Effector memory CD8-positive, alpha-beta T cell (primary cell): ENCODE measurements at regions not wholly inside any gene's neighbourhood (a gene's known extent, or its start where the extent isn't known, plus 50 kb on each side); places are given as distances from the start of the nearest gene placed in this dataset.
"Not testable (repeated sequence)": the region's sequence is repeated elsewhere in the genome, so short reads cannot be mapped to it uniquely, and the experiment has no call there.

ENCODE experiments used
- ATAC-seq: fragments of 150-1000 bp; cut with Tn5 transposase; replicated peaks from 2 replicates; pipeline ENCODE4 v1.10.0; 2021; ENCODE audit warnings: mild to moderate bottlenecking, moderate library complexity
- DNase-seq, 3 experiments: peaks; one replicate each; pipeline ENCODE4 v3.0.0; 2021
- H3K27ac Mint-ChIP-seq, 2 donors: one replicate each; pipeline ENCODE4 v1.8.0; 2022; ENCODE audit warnings: mild to moderate bottlenecking in 2 of 2, mixed read lengths in 2 of 2, moderate library complexity in 2 of 2
- H3K27me3 Mint-ChIP-seq, 2 donors: one replicate each; pipeline ENCODE4 v1.8.0; 2022; ENCODE audit warnings: mixed read lengths in 2 of 2
- H3K36me3 Mint-ChIP-seq: one replicate; pipeline ENCODE4 v1.8.0; 2022; ENCODE audit warnings: mild to moderate bottlenecking, moderate library complexity, mixed read lengths; ENCODE audit not compliant: insufficient read depth
- H3K4me1 Mint-ChIP-seq, 2 donors: one replicate each; pipeline ENCODE4 v1.8.0; 2022; ENCODE audit warnings: low read depth in 2 of 2, mixed read lengths in 2 of 2
- H3K4me3 Mint-ChIP-seq, 2 donors: one replicate each; pipeline ENCODE4 v1.8.0; 2022; ENCODE audit warnings: mild to moderate bottlenecking in 2 of 2, mixed read lengths in 2 of 2, moderate library complexity in 2 of 2
- H3K9me3 Mint-ChIP-seq, 2 donors: one replicate each; pipeline ENCODE4 v1.8.0; 2022; ENCODE audit warnings: mixed read lengths in 2 of 2

DNA sequence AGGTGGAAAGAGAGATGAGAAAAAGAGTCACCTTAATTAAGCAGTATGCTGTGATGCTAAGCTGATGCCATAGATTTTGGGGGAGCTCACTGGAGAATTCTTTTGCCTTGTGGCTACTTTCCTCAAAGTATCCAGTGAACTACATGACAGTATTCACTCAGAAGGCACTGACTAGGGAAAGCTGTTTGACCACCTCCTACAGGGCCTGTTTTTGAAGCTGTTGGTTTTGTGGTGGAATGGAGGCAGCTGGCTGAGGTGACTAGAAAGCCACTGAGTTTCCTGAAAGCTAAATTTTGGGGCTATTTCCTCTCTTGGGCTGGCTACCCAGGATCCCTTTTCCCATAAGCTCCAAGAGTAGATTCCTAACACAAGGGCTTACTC lies 124.8 kb upstream of the EOLA2 start:
- DNase-seq (no peak), ATAC-seq (no peak)
- Mint-ChIP-seq H3K4me3 (no peak overlapping the region), H3K9me3 (no peaks in the 10 kb centered on the region), H3K4me1 (peaks cover 0 to 3% of the 10 kb centered on the region in 2 donors), H3K27me3 (peaks cover 0 to 9% of the 10 kb centered on the region in 2 donors), H3K27ac (no peak overlapping the region), H3K36me3 (no peaks in the 10 kb centered on the region)

DNA sequence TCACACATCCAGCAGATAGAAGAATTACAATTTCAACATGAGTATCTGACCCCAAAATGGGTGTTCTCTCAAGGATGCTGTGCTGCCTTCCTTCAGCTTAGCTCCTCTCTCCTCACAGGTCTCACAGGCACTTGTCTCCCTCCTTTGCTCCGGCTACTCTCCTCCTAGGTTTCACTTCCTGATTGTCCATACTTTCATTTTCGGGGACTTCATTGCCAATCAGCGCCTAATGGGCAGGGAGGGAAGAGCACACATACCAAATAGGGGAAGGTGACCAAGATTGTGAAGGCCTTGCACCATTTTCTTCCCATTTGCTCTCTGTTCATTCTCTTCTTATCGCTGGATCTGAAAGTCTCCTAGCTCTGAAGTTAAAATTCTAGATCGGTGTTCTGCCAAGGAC lies 125.4 kb upstream of the EOLA2 start:
- peaks cover 0 to 3% of the 10 kb centered on the region in 2 donors for H3K4me1 Mint-ChIP-seq
- peak overlapping the region in 1 of 2 donors; percentile 17 for H3K27ac Mint-ChIP-seq
- DNase-seq = no peak
- no peaks in the 10 kb centered on the region for H3K36me3 Mint-ChIP-seq
- H3K27me3 Mint-ChIP-seq = peaks cover 0 to 9% of the 10 kb centered on the region in 2 donors
- no peak for ATAC-seq
- no peak overlapping the region for H3K4me3 Mint-ChIP-seq
- H3K9me3 Mint-ChIP-seq = no peaks in the 10 kb centered on the region

- Mint-ChIP-seq H3K27me3 (peaks cover 9 to 11% of the 10 kb centered on the region in 2 donors), H3K4me1 (no peaks in the 10 kb centered on the region), H3K9me3 (no peaks in the 10 kb centered on the region), H3K27ac (no peak overlapping the region), H3K36me3 (no peaks in the 10 kb centered on the region), H3K4me3 (no peak overlapping the region)
- no peak for ATAC-seq
- DNase-seq = no peak
These were observed 135.9 kb upstream of the EOLA2 start for GRCh38 chrX:150074175-150074574.

- DNase-seq = no peak
- no peaks in the 10 kb centered on the region for H3K9me3 Mint-ChIP-seq
- ATAC-seq = no peak
- H3K4me3 Mint-ChIP-seq = no peak overlapping the region
- no peaks in the 10 kb centered on the region for H3K27me3 Mint-ChIP-seq
- no peak overlapping the region for H3K27ac Mint-ChIP-seq
- H3K36me3 Mint-ChIP-seq = no peaks in the 10 kb centered on the region
- H3K4me1 Mint-ChIP-seq = no peaks in the 10 kb centered on the region
These were observed 142.2 kb upstream of the EOLA2 start for GRCh38 chrX:150080497-150080896.

- H3K4me3 Mint-ChIP-seq = no peak overlapping the region
- no peaks in the 10 kb centered on the region for H3K36me3 Mint-ChIP-seq
- ATAC-seq (no peak), DNase-seq (no peak)
- no peaks in the 10 kb centered on the region for H3K27me3 Mint-ChIP-seq
- no peak overlapping the region for H3K27ac Mint-ChIP-seq
- H3K9me3 Mint-ChIP-seq = no peaks in the 10 kb centered on the region
- no peaks in the 10 kb centered on the region for H3K4me1 Mint-ChIP-seq
These were observed 142.8 kb upstream of the EOLA2 start for GRCh38 chrX:150081076-150081475.

DNA sequence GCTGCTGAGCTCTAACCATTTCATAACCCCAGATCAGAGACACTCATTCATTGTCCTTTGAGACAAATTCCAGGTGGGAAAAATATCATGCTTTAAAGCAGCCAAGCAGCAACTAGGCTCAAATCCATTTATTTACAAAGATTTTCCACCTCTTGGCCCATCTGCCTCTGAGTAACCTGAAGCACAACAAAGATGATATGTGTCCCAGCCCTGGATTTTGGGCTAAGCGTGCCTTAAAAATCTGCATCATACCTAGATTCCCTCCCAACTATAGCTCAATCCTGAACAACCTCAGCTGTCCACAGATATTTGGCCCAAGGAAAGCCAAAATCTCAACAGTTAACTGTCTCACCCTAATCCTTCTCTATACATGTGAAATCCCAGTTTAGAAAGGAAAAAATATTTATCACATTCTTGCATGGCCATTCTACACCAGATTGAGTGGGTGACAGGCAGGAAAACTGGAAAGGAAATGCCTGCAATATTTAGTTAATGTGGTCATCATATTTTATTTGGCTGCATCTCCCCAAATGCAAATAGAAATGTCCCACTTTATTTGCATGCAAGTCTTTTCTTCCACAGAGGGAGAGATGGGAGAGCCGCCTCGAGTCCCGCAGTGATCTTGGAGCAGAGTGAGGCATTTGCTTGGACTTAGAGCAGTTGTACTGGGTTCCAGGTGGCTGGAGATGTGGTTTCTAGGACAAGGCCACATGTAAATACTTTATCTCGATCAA lies 146.4 kb upstream of the EOLA2 start:
- Mint-ChIP-seq H3K9me3 (no peaks in the 10 kb centered on the region), H3K4me1 (no peaks in the 10 kb centered on the region), H3K36me3 (no peaks in the 10 kb centered on the region), H3K27me3 (no peaks in the 10 kb centered on the region), H3K27ac (no peak overlapping the region), H3K4me3 (no peak overlapping the region)
- no peak for ATAC-seq
- DNase-seq = no peak

GRCh38 chrX:150085881-150086280 lies 147.6 kb upstream of the EOLA2 start:
- no peak for DNase-seq
- no peak for ATAC-seq

GRCh38 chrX:150086371-150086770 lies 148.1 kb upstream of the EOLA2 start:
- Mint-ChIP-seq H3K4me1 (no peaks in the 10 kb centered on the region), H3K4me3 (no peak overlapping the region), H3K27me3 (no peaks in the 10 kb centered on the region), H3K36me3 (no peaks in the 10 kb centered on the region), H3K27ac (no peak overlapping the region), H3K9me3 (no peaks in the 10 kb centered on the region)
- no peak for ATAC-seq
- DNase-seq = no peak

More at GRCh38 chrX:150085881-150086280, 147.6 kb upstream of the EOLA2 start:
- Mint-ChIP-seq H3K4me1 (no peaks in the 10 kb centered on the region), H3K4me3 (no peak overlapping the region), H3K27ac (no peak overlapping the region), H3K36me3 (no peaks in the 10 kb centered on the region), H3K9me3 (no peaks in the 10 kb centered on the region), H3K27me3 (no peaks in the 10 kb centered on the region)

GRCh38 chrX:150087612-150088011 lies 149.3 kb upstream of the EOLA2 start:
- Mint-ChIP-seq H3K27me3 (peaks cover 0 to 7% of the 10 kb centered on the region in 2 donors), H3K27ac (no peak overlapping the region), H3K4me3 (no peak overlapping the region), H3K36me3 (no peaks in the 10 kb centered on the region), H3K9me3 (no peaks in the 10 kb centered on the region), H3K4me1 (no peaks in the 10 kb centered on the region)
- ATAC-seq (no peak), DNase-seq (no peak)

- DNase-seq (no peak), ATAC-seq (no peak)
- Mint-ChIP-seq H3K27ac (no peak overlapping the region), H3K4me1 (no peaks in the 10 kb centered on the region), H3K36me3 (no peaks in the 10 kb centered on the region), H3K9me3 (no peaks in the 10 kb centered on the region), H3K27me3 (peaks cover 0 to 8% of the 10 kb centered on the region in 2 donors), H3K4me3 (no peak overlapping the region)
These were observed 149.8 kb upstream of the EOLA2 start for GRCh38 chrX:150088042-150088441.

- H3K27me3 Mint-ChIP-seq = peaks cover 0 to 8% of the 10 kb centered on the region in 2 donors
- no peak overlapping the region for H3K27ac Mint-ChIP-seq
- DNase-seq = no peak
- no peak for ATAC-seq
- H3K36me3 Mint-ChIP-seq = no peaks in the 10 kb centered on the region
- H3K4me3 Mint-ChIP-seq = no peak overlapping the region
- H3K9me3 Mint-ChIP-seq = no peaks in the 10 kb centered on the region
- no peaks in the 10 kb centered on the region for H3K4me1 Mint-ChIP-seq
These were observed 150.7 kb upstream of the EOLA2 start for GRCh38 chrX:150088766-150089518.

DNA sequence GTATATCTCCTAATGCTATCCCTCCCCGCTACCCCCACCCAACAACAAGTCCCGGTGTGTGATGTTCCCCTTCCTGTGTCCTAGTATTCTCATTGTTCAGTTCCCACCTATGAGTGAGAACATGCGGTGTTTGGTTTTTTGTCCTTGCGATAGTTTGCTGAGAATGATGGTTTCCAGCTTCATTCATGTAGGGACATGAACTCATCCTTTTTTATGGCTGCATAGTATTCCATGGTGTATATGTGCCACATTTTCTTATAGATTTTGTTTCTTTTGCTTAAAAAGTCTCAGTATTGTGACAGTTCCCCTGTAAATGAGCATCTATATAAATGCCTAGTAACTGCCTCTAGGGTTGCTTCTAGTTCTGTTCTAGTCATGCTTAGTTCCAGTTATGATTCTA lies 153.0 kb upstream of the EOLA2 start:
- not testable (repeated sequence) for H3K27me3 Mint-ChIP-seq, ATAC-seq, H3K4me3 Mint-ChIP-seq, H3K36me3 Mint-ChIP-seq, H3K9me3 Mint-ChIP-seq, H3K27ac Mint-ChIP-seq, DNase-seq, H3K4me1 Mint-ChIP-seq

- Mint-ChIP-seq H3K27me3 (peaks cover 0 to 8% of the 10 kb centered on the region in 2 donors), H3K27ac (no peak overlapping the region), H3K4me3 (no peak overlapping the region), H3K9me3 (no peaks in the 10 kb centered on the region), H3K36me3 (no peaks in the 10 kb centered on the region), H3K4me1 (no peaks in the 10 kb centered on the region)
- DNase-seq (no peak), ATAC-seq (no peak)
These were observed 154.3 kb upstream of the EOLA2 start for GRCh38 chrX:150092549-150092948.

DNA sequence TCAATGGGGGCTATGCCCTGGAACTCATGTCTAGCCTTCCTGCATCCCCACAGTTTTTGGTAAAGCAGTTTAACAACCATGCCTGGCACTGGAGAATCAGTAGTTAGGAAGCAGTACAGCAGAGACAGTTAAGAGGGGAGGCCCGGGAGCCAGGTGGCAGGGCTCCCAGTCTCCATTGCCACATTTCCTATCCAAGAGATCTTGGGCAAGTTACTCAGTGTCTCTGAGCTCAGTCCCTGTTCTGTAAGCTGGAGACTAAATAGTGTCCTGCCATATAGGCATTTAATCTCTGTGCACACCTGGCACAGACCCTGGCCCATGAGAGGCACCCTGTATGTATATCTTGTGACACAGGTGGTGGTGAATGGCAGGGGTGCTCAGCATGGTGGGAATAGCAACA lies 156.1 kb upstream of the EOLA2 start:
- Mint-ChIP-seq H3K4me3 (no peak overlapping the region), H3K27ac (no peak overlapping the region), H3K27me3 (peaks cover 0 to 11% of the 10 kb centered on the region in 2 donors), H3K4me1 (no peaks in the 10 kb centered on the region), H3K36me3 (no peaks in the 10 kb centered on the region), H3K9me3 (no peaks in the 10 kb centered on the region)
- DNase-seq (no peak), ATAC-seq (no peak)
